Peyer's patch (tissue), 4 donors: ENCODE measurements at regions not wholly inside any gene's neighbourhood (a gene's known extent, or its start where the extent isn't known, plus 50 kb on each side); places are given as distances from the start of the nearest gene placed in this dataset.

ENCODE experiments used
- POLR2A ChIP-seq, 2 donors: fragments of 450-650 bp; IDR thresholded peaks; one replicate each; pipeline ENCODE4 v1.5.1; 2017; ENCODE audit warnings: antibody characterized with exemption in 2 of 2, mild to moderate bottlenecking in 2 of 2, moderate library complexity in 2 of 2
- TF ChIP-seq, protein P1 (sequence below), 6 experiments: fragments of 450-650 bp in 4 of 6; fragments of 200-600 bp in 2 of 6; sonication (generic) in 1 of 6; IDR thresholded peaks; one replicate each; pipeline ENCODE4 v1.5.1; 2017 to 2019; ENCODE audit warnings: antibody characterized with exemption in 6 of 6, mild to moderate bottlenecking in 3 of 6, moderate library complexity in 1 of 6

DNA sequence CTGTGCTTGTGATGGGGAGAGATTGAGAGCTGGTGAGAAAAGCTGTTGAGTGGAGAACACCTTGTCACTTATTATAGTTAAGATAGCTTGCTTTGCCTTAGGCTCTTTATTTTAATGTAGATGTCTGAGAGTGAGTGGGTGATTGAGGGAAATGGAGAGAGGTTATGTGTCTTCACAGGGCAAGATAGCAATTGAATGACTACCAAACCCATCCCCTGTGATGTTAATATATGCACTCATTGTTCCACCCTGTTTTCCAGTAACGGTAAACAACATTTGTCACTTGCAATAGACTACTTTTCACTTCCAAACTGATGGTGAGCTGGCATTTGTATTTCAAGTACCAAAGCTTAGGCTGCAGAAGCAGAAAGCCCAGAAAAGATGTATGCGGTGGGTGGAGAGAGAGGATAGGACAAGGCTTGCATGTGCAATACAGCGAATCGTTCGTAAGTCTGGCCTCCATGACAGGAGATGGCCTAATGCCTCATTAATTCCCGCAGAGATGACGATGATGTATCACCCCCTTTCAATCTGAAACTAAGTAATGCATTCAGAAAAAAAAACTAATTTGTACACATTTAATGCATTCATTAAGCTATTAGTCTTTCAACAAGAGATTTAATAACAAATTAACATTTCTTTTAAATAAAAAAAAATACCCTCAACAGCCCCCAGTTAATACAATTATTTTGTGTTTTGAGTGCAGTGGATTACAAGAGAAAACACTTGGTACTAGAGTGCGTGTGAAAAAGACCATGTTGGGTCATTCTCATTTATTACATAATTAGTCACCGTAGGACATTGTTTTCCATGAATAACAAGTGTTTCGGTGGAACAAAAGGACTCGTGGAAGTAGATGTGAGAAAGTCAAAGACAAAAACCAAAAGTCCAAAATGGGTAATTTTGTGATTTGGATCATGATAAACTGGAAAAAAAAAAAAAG lies 699.0 kb downstream of the BRINP1 start:
- TF ChIP-seq, protein P1, sequence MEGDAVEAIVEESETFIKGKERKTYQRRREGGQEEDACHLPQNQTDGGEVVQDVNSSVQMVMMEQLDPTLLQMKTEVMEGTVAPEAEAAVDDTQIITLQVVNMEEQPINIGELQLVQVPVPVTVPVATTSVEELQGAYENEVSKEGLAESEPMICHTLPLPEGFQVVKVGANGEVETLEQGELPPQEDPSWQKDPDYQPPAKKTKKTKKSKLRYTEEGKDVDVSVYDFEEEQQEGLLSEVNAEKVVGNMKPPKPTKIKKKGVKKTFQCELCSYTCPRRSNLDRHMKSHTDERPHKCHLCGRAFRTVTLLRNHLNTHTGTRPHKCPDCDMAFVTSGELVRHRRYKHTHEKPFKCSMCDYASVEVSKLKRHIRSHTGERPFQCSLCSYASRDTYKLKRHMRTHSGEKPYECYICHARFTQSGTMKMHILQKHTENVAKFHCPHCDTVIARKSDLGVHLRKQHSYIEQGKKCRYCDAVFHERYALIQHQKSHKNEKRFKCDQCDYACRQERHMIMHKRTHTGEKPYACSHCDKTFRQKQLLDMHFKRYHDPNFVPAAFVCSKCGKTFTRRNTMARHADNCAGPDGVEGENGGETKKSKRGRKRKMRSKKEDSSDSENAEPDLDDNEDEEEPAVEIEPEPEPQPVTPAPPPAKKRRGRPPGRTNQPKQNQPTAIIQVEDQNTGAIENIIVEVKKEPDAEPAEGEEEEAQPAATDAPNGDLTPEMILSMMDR (IDR thresholded peaks at IDR 0.05), result no peak
- no peak for TF ChIP-seq POLR2A (IDR thresholded peaks at IDR 0.05)
